HG03558 (cell line): ENCODE measurements at regions not wholly inside any gene's neighbourhood (a gene's known extent, or its start where the extent isn't known, plus 50 kb on each side); places are given as distances from the start of the nearest gene placed in this dataset.
"Not testable (repeated sequence)": the region's sequence is repeated elsewhere in the genome, so short reads cannot be mapped to it uniquely, and the experiment has no call there.

Source experiments
- ATAC-seq: cut with Tn5 transposase; IDR thresholded peaks from one replicate; pipeline ENCODE4 v1.9.1; 2021; ENCODE audit warnings: moderate number of reproducible peaks; ENCODE audit not compliant: unreplicated experiment; ENCODE audit errors: extremely low read depth

DNA sequence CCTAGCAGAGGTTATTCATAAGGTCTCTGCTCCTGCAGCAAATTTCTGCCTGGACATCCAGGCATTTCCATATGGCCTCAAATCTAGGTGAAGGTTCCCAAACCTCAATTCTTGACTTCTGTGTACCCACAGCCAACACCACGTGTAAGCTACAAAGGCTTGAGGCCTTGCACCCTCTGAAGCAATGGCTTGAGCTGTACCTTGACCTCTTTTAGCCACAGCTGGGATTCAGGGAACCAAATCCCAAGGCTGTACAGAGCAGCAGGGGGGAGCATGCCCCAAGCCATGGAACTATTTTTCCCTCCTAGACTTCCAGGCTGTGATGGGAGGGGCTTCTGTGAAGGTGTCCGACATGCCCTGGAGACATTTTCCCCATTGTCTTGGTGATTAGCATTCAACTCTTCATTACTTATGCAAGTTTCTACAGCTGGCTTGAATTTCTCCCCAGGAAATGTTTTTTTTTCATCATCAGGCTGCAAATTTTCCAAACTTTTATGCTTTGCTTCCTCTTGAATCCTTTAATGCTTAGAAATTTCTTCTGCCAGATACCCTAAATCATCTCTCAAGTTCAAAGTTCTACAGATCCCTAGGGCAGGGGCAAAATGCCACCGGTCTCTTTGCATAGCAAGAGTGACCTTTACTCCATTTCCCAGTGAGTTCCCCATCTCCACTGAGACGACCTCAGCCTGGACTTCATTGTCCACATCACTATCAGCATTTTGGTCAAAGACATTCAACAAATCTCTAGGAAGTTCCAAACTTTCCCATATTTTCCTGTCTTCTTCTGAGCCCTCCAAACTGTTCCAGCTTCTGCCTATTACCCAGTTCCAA, 1148.9 kb downstream of the SORCS1 start:
- ATAC-seq = not testable (repeated sequence)

GRCh38 chr10:106011250-106011649, 1153.3 kb downstream of the SORCS1 start:
- ATAC-seq = no peak

DNA sequence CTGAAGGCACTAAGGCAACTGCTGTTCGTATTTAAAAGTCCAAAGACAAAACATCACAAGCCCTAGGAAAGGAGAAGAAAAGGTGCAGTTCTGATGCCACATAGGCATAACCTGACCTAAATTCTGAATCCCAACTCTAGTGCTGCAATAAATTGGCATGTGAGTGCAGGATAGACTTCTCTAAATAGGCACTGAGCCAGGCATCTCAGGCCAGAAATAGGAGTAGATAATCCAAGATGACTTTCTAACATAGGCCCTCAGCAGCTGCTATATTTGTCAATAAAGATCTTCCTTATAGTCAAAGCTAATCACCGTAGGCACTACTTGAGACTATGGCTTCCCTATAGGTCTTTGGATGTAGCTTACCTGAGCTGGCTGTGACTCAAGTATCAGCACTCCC, 1163.8 kb downstream of the SORCS1 start:
- ATAC-seq = no peak

- no peak for ATAC-seq
Measured at GRCh38 chr10:105993609-105994008, 1170.9 kb downstream of the SORCS1 start.

- ATAC-seq = no peak
Measured at GRCh38 chr10:105992928-105993327, 1171.6 kb downstream of the SORCS1 start.

DNA sequence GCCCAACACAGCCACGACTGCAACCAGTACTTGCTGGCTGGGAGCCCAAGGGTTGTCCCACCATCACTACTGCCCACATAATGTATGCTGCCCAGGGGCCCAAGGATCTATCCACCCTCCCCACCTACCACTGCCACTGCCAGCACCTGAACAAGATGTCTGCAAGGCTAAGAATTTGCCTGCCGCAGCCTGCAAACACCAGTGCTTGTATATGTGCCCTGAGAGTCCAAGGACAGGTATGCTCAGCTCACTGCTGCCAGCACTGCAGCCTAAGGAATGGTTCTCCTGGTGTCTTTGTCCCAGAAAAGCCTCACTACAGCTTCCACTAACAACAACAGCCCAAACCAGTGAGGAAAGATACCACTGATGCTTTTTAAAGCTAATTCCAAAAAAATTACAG, 1174.0 kb downstream of the SORCS1 start:
- ATAC-seq = no peak

- ATAC-seq = no peak
Measured at GRCh38 chr10:105989995-105990394, 1174.5 kb downstream of the SORCS1 start.

GRCh38 chr10:105988848-105989247, 1175.7 kb downstream of the SORCS1 start:
- no peak for ATAC-seq

DNA sequence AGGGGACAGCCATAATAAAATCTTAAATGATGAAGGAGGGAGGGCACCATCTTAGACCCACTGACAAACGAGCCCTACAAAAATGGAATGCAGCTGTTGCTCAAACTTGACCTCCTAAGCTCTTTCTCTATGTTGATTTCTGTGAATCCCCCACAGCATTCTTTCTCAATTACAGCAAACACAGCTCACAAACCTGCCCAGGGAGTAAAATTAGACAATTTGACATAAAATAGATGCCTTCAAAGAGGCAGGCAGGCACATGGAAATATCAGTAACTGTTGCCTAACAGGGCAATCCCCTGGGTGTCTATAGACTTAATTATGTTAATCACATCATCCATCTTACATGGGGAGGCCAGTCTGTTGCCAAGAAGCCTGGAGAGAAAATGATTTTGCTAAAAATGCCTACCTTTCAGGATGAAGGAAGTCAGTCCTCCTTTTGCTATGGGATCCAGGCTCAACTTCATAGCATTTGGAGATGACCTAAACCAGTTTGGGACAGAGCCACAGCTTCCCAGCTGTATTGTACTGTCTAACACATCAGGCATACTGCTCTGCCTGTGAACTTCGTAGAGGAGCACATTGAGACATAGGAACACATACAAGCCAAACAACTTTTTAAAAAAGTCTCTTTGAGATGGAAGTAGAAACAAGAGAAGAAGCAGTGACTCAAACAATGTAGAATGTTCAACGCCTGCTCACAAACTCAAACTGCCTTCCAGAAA, 1177.4 kb downstream of the SORCS1 start:
- no peak for ATAC-seq

DNA sequence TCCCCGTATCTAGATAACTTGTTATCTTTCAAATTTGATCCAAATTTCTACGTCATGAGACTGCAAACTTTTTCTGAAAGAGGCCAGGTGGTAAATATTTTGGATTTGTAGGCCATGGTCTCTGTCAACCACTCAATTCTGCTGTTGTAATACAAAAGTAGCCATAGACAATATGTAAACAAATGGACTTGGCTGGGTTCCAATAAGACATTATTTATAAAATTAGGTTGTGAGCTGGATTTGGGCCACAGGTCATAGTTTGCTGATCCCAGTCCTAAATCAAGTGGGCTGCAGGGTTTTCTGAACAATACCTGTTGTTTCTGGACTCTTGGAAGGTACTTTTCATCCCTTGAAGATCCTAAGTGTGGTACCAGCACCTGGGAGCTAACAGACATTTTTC, 1178.0 kb downstream of the SORCS1 start:
- ATAC-seq = no peak

GRCh38 chr10:105982735-105983134, 1181.8 kb downstream of the SORCS1 start:
- no peak for ATAC-seq

- no peak for ATAC-seq
Measured at GRCh38 chr10:105981679-105982078, 1182.8 kb downstream of the SORCS1 start.

- no peak for ATAC-seq
Measured at GRCh38 chr10:105974803-105975456, 1189.6 kb downstream of the SORCS1 start.

DNA sequence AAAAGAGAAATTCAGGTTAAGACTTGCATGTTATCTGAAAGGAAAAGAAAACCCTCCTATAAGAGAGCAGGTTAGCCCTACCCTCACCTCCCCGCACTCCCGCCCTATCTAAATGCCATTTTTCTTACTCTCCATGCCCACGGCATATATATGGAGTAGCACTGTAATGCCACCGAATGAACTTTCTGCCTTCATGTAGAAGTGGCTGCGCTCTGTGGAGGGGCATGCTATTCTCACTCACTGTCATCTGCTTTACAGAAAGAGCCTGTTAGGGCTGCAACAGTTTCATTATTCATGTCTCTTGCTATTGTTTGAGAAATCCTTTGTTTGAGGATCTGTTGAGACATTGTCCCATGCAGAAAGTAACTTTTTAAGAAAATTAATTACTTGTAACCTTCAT, 1190.6 kb downstream of the SORCS1 start:
- no peak for ATAC-seq

- no peak for ATAC-seq
Measured at GRCh38 chr10:105973360-105973759, 1191.1 kb downstream of the SORCS1 start.

DNA sequence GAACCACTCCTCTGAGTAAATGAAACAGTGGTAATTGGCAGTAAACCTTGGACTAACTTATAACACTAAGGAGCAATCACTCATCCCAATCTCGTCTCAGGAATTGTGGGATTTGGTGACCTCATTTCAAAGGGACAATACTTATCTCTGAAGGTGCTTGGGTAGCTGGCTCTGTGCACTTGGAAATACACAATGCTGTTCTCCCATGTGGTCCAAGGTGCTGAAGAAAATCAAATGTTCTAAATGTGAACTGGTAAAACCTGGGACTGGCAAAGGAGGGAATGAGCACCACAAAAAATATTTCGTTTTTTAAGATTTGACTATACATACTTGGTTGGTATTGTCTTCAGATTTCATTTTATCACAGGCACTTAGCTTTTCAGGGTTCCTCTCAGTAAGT, 1193.0 kb downstream of the SORCS1 start:
- no peak for ATAC-seq

DNA sequence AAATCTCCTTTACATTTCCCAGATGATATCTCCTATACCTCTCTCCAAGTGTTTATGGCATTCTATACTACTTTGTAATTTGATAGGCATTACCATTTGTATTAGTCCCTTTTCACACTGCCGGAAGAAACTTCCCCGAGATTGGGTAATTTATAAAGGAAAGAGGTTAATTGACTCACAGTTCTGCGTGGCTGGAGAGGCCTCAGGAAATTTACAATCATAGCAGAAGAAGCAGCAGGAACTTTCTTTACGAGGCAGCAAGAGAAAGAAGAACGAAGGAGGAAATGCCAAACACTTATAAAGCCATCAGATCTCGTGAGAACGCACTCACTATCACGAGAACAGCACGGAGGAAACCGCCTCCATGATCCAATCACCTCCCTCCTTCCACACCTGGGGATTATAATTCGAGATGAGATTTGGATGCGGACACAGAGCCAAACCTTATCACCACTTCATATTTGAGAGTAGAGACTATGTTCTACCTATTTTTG, 1194.6 kb downstream of the SORCS1 start:
- no peak for ATAC-seq

DNA sequence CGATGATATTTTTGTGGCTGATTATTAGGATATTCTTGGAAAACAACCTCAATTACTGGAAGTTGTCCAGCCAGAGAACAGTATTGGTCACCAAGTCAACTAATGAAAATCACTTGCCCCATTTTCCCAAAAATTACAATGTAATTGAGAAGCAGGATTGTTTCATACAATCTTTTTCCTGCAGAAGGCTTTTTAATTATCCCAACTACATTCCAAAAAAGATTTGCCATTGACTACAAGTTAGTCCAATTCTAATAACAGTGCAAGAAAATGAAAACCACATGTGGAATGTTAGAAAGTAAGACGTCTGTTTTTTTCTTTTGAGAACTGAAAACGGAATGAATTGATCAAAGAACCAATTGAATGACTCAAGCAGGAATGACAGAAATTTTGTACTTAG, 1195.8 kb downstream of the SORCS1 start:
- ATAC-seq = no peak

GRCh38 chr10:105967256-105967655, 1197.2 kb downstream of the SORCS1 start:
- no peak for ATAC-seq

DNA sequence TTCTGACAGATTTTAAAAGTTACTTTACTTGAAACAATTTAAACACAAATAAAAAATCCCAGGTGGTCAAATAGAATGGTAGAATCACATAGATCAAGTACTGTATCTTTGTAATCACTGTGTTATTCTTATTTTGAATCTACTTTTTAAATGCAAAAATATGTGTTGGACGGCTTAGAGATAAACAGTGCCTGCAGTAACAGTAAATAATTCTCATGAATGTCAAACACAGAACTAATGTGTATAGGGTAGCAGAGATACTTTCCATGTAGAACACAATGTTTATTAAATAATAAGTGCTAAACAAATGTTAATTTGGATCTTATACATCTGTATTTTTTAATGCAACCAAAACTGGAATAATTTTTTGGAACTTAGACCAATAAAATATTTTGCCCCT, 1199.4 kb downstream of the SORCS1 start:
- no peak for ATAC-seq

DNA sequence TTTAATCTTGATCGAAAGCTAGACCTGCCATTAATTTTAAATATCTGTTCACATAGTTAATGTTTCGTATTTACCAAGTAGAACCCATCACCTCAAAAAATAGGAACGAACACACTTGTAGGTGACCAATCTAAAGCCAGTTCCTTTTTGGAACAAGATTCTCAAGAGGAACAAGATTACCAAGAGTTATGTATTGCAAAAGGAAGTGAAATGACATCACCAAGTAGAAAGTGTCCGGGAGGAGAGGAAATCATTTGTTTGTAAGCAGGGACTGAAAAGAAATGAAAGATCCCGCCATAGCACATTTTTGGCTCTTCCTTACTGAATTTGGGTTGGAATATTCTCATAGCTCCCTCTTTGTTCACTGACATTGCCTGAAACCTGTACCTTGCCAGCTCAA, 1200.5 kb downstream of the SORCS1 start:
- no peak for ATAC-seq
